Activated CD8-positive, alpha-beta memory T cell treated with anti-CD3 and anti-CD28 coated beads for 36 hours (primary cell): ENCODE measurements at regions not wholly inside any gene's neighbourhood (a gene's known extent, or its start where the extent isn't known, plus 50 kb on each side); places are given as distances from the start of the nearest gene placed in this dataset.
"Not testable (repeated sequence)": the region's sequence is repeated elsewhere in the genome, so short reads cannot be mapped to it uniquely, and the experiment has no call there.

ENCODE experiments used
- CTCF ChIA-PET: fragments of 350-600 bp; sonication (Branson Sonifier 250); formaldehyde crosslinking; loops from one replicate; lab custom pipeline; 2021; ENCODE audit warnings: antibody characterized with exemption; lab: Charles Lee
- POLR2A ChIA-PET: fragments of 350-600 bp; sonication (Branson Sonifier 250); formaldehyde crosslinking; loops from one replicate; lab custom pipeline; 2021; ENCODE audit warnings: antibody characterized with exemption; lab: Charles Lee

DNA sequence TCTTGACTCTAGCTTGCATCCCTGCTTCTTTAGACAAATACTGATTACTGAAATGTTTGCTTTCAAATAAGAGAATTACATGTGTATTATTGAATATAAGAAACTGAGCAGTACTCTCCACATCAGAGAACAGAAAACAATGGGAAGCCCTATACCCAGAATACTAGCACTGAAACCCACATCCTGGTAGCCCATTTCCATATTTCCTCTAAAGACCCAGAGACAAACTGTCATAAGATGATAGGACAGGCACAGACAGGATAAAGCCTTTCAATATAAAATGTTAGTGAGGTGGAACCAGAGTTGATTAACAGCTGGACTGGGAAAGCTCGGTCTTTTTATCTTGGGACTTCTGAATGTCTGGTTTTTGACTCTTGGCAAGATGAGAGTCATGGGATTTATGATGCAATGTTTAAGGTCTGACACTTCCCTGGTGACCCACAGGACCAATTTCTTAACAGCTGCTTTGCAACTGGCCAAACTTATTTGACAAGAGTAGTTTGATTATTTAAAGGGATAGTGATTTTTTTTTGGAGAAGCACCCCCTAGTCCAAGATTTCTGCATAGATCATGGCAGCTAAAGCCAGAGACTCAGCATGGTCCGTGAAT is 166.9 kb upstream of the ATXN7L3B start:
- ChIA-PET CTCF (no interaction called here), POLR2A (no interaction called here)

DNA sequence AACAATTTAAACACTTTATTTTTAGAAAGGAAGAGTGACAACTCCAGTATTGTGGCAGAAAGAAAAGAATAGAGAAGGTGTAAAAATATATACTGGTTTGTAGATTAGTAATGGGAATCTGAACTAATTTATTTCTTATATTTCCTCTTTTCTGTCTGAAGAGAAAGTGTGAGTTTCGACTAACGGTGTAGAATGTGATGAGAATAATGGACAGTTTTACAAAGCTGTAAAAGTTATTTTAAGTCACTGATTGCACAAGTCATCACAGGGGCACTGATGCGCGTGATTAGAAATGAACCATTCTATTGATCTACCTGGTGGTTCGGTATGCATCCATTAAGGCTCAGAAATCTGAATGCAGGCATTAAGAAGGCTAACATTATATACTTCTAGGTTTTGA is 158.5 kb upstream of the ATXN7L3B start:
- CTCF ChIA-PET, result no interaction called here
- POLR2A ChIA-PET, result no interaction called here

DNA sequence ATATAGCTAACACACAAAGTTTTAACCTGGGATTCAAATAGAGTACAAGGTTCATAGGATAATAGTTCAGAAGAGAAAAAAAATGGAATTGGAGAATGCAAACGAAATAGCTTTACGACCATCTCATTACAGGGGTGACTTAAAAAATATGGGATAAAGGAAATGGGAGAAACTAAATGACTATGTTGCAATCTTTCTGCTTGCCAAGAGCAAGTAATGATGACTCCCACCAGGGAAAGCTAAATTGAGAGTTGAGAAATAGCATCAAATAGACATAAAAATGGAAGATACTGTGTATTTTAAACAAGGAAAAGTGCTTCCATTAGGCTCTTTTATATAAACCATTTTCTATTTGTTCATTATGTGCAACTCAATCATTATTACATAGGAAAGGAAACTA is 155.7 kb upstream of the ATXN7L3B start:
- CTCF ChIA-PET, result no interaction called here
- POLR2A ChIA-PET, result no interaction called here

DNA sequence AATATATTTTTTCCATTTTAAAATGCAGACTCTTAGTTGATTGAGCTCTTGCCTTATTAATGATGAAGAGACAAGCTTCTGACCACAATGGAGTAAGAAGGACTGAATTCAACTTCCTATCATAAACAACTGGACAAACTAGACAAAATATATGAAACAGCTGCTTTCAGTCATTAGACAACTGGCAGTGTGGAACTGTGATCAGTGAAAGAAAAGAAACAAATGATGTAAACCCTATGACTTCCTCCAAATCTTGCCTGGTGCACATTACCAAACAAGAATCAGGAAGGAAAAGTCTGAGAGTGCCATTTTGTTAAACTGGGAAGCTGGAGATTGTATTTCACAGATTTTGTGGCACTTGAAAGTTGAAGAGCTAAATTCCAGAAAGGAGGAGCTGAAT is 154.7 kb upstream of the ATXN7L3B start:
- POLR2A ChIA-PET, result no interaction called here

DNA sequence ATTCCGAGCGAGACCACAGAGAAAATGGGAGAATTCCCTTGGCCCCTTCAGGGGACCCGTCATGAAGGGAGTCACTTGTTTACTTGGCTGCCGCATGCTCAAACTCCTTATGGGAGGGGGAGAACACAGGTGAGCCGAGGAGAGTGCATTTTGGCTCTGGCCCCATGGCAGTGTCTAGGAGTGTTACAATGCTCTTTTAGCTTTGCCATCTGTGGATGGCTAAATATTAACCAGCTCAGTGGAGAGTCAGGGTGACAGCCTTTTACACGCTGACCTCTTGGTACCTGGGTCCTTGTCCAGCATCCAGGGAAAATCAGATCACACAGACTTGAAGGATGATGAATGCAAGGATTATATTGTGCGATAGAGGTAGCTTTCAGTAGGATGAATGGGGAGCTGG is 146.4 kb upstream of the ATXN7L3B start:
- ChIA-PET POLR2A (no interaction called here), CTCF (no interaction called here)

More for the DNA sequence above, 154.7 kb upstream of the ATXN7L3B start:
- CTCF ChIA-PET, result no interaction called here

DNA sequence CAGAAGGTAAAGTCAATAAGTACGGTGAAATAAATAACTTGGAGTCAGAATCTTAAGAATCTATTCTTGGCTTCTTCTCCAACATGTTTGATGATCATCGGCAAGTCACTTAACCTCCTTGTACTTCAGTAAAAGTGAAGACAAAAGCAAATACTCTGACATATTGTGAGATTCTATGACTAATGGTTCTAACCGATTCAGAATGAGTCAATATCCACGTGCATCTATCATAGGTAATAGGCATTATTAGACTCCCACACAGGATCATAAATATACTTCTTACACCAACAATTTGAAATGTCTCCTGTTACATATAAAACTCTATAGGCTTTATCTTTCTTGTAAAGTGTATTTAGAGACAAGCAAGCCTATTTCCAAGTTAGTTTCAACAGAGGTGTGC is 144.4 kb upstream of the ATXN7L3B start:
- CTCF ChIA-PET, result no interaction called here

DNA sequence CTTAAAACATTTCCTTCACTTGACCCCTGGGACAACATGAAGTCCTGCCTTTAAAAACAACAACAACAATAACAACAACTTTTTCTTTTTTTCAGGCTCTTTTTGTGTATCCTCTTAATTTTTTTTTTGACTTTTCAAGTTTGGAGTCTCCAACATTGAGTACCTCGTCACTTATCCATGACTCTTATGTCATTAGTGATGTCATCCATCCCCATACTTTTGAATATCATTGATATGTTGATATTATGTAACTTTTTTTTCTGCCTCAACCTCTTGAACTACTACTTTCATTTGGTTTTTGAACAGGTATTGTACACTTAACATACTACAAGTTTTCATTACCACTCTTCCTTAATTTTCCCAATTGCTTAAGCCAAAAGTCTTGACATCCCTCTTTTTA is 143.0 kb upstream of the ATXN7L3B start:
- CTCF ChIA-PET, result no interaction called here
- POLR2A ChIA-PET, result no interaction called here

More for the DNA sequence above, 144.4 kb upstream of the ATXN7L3B start:
- POLR2A ChIA-PET, result no interaction called here

DNA sequence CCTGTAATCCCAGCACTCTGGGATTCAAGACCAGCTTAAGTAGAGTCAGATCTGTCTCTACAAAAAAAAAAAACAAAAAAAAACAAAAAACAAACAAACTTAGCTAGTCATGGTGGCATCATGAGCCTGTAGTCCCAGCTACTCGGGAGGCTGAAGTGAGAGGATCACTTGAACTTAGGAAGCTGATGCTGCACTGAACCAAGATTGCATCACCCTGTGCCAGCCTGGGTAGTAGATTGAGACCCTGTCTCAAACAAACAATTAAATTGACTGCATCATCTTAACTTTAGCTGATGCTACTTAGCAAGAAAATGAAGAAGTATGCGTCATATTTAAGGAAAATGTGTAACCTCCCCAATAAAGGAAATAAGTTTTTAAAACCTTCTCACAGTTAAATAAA is 136.6 kb upstream of the ATXN7L3B start:
- CTCF ChIA-PET, result interaction anchor here (1.0 kb wide), 1 partner anchor 22 kb away, joined by 3 read pairs; no protein-coding TSS in a partner anchor
- POLR2A ChIA-PET, result no interaction called here

DNA sequence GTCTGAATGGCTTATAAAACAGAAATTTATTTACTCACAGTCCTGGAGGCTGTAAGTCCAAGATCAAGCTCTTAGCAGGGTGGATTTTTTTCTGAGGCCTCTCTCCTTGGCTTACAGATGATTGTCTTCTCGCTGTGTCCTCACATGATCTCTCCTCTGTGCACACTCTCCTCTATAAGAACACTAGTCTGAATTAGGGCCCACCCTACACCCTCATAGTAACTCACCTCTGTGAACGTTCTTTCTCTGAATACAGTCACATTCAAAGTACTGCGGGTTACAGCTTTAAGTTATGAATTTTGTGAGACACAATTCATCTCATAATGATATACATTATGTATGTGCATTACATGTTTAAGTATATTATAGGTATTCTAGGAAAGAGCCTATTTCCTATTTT is 135.7 kb upstream of the ATXN7L3B start:
- CTCF ChIA-PET, result no interaction called here

DNA sequence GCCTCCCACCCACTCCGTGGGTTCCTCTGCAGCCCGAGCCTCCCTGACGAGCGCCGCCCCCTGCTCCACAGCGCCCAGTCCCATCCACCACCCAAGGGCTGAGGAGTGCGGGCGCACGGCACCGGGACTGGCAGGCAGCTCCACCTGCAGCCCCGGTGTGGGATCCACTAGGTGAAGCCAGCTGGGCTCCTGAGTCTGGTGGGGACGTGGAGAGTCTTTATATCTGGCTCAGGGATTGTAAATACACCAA is 134.5 kb upstream of the ATXN7L3B start:
- POLR2A ChIA-PET, CTCF ChIA-PET: not testable (repeated sequence)

More for the DNA sequence above, 135.7 kb upstream of the ATXN7L3B start:
- POLR2A ChIA-PET, result no interaction called here

DNA sequence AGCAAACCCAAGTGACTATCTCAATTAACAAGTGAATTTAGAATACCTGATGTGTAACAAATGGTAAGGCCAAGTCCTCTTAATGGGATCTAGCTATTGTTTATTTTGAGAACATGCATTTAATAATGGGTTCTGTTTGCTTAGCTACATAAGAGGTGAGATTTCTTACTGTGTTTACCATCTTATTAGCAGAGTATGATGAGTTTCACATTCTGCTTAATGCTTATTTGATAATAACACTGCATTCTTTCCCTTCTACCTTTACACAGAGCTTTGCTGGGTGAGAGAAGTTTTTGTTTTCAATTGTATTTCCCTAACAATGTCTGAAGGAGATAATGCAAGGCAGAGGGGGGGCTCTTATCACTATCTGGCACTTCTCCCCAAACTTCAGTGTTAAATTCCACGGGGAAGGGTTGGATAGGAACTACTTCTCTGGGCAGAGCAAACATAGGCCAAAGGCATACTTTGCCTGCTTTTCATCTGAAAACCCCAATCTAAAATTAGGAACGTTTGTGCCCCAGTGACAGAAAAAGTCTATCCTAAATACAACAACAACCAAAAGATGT is 129.0 kb upstream of the ATXN7L3B start:
- POLR2A ChIA-PET, result no interaction called here
- CTCF ChIA-PET, result no interaction called here

DNA sequence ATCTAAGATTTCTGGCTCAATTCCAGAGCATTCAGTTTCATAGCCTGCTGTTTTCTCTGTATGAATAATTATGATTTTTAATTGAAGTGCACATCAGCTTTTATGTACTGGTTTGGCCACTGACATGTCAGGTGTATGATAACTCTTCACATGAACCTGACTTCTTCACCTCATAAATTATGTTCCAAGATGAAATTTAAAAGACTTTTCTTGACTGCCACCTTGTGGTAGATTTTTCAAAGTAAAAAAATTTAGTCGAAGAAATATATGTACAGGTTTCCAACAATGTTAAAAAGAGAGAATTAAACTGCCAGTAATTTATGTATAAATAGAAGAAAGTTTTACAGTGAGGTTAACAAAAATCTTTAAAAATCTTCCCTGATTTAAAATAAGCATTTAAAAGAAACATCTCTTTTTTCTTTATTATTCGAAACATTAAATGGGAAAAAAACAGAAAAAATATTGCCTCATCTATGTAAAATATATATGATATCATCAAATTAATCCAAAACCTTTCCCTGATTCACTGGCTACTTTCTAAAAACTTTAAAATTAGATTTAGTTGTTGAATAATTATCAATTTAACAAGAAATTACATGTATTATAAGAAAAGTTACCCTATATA is 124.9 kb upstream of the ATXN7L3B start:
- CTCF ChIA-PET, result no interaction called here
- POLR2A ChIA-PET, result no interaction called here

DNA sequence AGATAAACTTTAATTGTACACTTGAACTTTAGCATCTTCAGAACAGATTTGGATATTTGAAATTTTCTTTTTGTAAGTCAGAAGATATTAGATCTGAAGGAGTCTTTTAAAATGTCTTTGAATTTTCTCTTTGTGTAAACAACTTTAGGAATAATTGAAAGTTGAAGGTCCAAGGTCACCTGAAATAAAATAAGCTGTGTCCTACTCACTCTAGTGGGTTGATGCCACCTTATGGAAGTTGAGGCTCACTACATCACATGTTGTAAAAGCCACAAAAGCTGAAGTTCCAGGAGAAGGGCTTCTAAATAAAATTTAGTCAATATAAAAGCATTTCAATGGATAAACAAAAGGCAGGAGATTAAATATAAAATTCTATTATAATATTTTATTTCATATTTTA is 122.0 kb upstream of the ATXN7L3B start:
- POLR2A ChIA-PET, result no interaction called here
- CTCF ChIA-PET, result no interaction called here

DNA sequence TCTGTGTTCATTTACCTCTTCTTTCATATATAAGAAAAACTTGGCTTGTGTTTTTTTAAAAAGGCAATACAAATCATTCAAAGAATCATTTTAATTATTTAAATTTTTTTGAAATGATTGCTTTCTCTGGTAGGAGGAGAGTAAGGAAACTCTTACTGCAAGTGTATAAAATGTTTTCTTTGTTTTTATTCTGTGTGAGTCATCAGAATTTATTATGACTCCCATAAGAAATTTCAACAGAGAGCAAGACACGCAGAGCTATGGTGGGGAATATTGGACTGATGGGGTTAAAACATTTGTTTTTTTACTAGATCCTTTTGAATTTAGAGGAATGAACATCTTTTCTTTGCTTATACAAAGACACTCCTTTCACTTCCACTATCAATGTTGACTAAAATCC is 119.1 kb upstream of the ATXN7L3B start:
- POLR2A ChIA-PET, result no interaction called here

DNA sequence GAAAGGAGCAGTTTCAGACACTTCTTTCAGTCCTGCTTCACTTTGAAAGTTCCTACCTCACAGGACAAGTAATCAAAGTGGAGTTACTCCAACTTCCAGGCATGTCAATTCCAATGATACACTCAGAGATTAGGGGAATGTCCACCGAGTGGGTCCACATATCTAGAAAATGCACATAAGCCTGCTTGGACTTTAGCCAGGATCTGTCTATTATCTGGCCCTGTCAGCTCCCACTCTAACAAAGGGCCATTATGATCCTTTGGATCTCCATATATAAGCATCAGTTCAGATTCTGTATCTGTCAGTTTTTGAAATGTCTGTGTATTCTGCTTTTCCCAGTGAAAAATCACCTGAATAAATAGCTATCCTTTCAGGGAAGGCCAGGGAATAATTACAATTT is 112.9 kb upstream of the ATXN7L3B start:
- CTCF ChIA-PET, result no interaction called here

More for the DNA sequence above, 119.1 kb upstream of the ATXN7L3B start:
- CTCF ChIA-PET, result no interaction called here

DNA sequence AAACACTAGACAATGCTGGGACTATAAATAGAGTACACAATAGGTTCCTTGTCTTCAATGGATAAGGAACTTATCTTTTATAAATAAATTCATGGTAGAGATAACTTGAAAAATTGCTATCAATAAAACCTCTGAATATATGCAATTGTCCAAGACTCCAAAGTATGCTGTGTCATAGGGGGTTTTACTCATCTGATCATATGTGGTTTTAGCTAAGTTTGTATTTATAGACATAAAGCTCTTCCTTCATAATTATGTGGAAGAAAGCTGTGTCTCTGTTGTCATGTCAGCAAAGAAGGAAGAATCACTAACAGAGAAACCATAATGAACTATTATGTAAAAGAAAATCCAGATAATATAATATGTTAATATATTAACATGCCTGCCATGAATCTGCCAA is 111.5 kb upstream of the ATXN7L3B start:
- POLR2A ChIA-PET, result no interaction called here
- CTCF ChIA-PET, result no interaction called here

More for the DNA sequence above, 112.9 kb upstream of the ATXN7L3B start:
- POLR2A ChIA-PET, result no interaction called here

DNA sequence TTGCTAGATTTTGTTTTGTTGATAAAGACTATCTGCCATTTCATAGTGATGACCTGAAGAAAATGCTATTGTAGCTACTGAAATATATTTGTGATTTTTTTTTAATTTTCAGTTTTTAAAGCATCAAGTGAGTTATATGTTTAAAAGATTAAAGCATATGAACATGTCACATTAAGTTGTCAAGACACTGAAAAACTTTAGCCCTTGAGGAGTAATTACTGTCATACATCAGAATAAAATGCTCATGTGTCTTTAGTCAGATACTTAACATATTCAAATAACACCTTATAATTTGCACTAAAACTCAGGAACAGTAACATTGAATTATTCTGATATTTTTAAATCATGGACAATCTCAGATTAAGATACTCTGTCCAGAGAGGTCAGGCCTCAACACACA is 108.1 kb upstream of the ATXN7L3B start:
- CTCF ChIA-PET, result no interaction called here
- POLR2A ChIA-PET, result no interaction called here

DNA sequence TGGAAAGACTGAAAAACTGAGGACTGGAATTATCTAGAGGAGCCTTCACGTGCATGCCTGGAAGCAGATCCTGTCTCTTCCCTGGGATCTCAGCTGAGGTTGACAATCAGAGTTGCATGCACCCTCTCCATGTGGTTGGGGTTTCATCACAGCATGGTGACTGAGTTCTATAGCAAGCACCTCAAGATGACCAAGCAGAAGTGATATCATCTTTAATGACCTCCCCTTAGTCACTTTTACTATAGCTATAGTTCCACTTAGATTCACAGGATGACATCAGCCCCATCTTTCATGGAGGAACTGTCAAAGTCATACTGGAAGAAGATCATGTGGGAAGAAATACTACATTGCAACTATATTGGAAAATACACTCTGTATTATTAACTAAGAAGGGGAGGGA is 105.8 kb upstream of the ATXN7L3B start:
- ChIA-PET POLR2A (no interaction called here), CTCF (no interaction called here)

DNA sequence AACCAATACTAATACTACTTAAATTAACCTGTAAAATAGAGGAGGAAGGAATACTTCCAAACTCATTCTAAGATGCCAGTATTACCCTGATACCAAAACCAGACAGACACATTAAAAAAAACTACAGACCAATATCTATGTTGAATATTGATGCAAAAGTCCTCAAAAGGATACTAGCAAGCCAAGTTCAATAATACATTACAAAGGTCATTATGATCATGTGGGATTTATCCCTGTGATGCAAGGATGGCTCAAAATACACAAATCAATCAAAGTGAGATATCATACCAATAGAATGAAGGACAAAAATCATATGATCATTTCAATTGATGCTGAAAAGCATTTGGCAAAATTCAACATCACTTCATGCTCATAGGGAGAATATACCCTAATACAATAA is 97.2 kb upstream of the ATXN7L3B start:
- POLR2A ChIA-PET, result no interaction called here
- CTCF ChIA-PET, result no interaction called here

DNA sequence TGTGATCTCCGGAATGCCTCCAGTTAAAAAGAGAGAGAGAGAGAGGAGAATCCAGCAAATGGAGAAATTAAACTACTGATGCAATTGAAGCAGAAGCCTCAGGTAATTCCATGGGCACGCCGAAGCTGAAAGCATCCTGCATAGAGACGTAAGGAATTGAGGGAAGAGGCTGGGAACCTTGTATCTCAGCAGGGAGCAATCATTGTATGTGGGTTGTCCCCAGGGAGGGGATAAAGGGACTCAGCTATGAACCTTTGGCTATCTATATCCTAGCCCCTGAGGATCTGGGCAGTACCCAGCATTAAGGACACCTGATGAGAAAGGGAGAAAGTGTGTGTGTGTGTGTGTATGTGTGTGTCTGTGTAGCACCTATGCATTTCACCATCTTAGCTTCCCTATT is 95.8 kb upstream of the ATXN7L3B start:
- ChIA-PET CTCF (no interaction called here), POLR2A (no interaction called here)

DNA sequence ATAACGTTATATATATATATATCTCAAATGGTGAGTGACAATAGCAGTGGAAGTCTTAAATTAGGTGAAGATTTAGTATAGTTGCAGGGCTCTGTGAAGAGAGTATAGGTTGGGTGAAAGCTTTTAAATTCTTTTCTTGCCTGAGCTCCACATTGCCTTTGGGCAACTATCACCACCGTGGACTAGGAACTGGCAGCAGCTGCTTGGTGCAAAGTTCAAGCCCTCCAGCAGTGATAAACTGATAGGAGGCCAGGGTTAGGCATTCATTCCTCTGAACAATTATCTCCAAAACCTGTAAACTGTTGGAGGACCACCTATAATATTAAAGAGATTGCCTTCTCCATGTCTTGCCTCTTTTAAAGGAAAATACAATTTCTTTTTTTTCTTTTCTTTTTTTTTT is 91.2 kb upstream of the ATXN7L3B start:
- POLR2A ChIA-PET, result no interaction called here
- CTCF ChIA-PET, result interaction anchor here (0.7 kb wide), 1 partner anchor 350 kb away, joined by 5 read pairs; no protein-coding TSS in a partner anchor

DNA sequence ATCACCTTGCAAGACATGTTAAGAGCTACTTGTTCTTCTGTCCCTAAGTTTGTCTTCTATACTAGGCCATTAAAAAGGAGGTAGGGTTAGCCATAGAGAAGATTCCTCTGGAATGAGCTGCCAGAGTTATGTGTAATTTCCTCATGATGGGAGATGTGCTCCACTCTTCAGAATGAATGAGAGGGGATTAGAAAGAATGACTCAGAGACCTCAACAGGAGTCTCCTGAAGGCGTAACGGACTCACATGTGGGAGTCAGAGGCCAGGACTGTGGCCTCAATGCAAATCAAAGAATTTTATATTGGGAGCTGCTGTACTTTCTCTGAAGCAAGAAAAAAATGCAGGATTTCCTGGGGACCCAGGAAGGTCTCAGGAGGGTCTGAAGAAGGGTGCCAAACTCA is 87.8 kb upstream of the ATXN7L3B start:
- CTCF ChIA-PET, result no interaction called here
- POLR2A ChIA-PET, result no interaction called here
